HCT116 (cell line): ENCODE measurements at regions not wholly inside any gene's neighbourhood (a gene's known extent, or its start where the extent isn't known, plus 50 kb on each side); places are given as distances from the start of the nearest gene placed in this dataset.

Experiments
- ATAC-seq: fragments of 200-7000 bp; cut with Tn5 transposase; 2 replicates; pipeline ENCODE4 v1.9.1; 2020; ENCODE audit warnings: mild to moderate bottlenecking, moderate library complexity
- BruUV-seq: library from RNA; stranded (reverse); fragments of 400-500 nt; replicated peaks from 2 replicates; lab custom pipeline; 2021; lab: Mats Ljungman, UMichigan
- CTCF ChIA-PET: fragments of 300-600 bp; sonication (Branson Sonifier 250); formaldehyde crosslinking; loops from one replicate; lab custom pipeline; 2021; ENCODE audit warnings: antibody characterized with exemption; lab: Charles Lee
- POLR2A ChIA-PET: fragments of 300-600, 350-600 bp; sonication (Branson Sonifier 250); formaldehyde crosslinking; loops from one replicate; lab custom pipeline; 2021; ENCODE audit warnings: antibody characterized with exemption; lab: Charles Lee
- RAD21 ChIA-PET, 2 experiments: fragments of 300-600 bp; sonication (Branson Sonifier 250); formaldehyde crosslinking; loops; one replicate each; lab custom pipeline; 2023; ENCODE audit warnings: low total read pairs in 2 of 2; ENCODE audit not compliant: uncharacterized antibody in 2 of 2, unreplicated experiment in 2 of 2, low non-redundant PET in 1 of 2; lab: Charles Lee
- DNase-seq: peaks from one replicate; pipeline ENCODE4 v3.0.0-alpha.2; 2010; ENCODE audit warnings: low read depth, low spot score
- H2AFZ ChIP-seq: fragments of 200-600 bp; shearing (Covaris generic), sonication (generic); 2 replicates; pipeline ENCODE4 v1.6.1; 2017; ENCODE audit warnings: low read depth, mixed run types, mixed read lengths, antibody characterized with exemption, low read length; ENCODE audit not compliant: poor library complexity, severe bottlenecking
- H3K27ac ChIP-seq: 2 replicates; pipeline ENCODE4 v1.5.1; 2012; ENCODE audit warnings: low read depth, low read length
- H3K27me3 ChIP-seq: fragments of 200-600 bp; sonication (generic); 2 replicates; pipeline ENCODE4 v1.6.1; 2016; ENCODE audit warnings: mixed run types, low read length, mixed read lengths; ENCODE audit not compliant: insufficient read depth
- H3K36me3 ChIP-seq, 2 experiments: fragments of 200-500 bp in 1 of 2; fragments of 200-600 bp in 1 of 2; sonication (Bioruptor generic) in 1 of 2; sonication (generic) in 1 of 2; 2 replicates each; pipeline versions ENCODE4 v1.5.1 to v1.6.1; 2014 to 2016; ENCODE audit warnings: low read length in 2 of 2, inconsistent platforms in 1 of 2, mixed read lengths in 1 of 2, mixed run types in 1 of 2; ENCODE audit not compliant: insufficient read depth in 2 of 2, control insufficient read depth in 1 of 2
- H3K4me1 ChIP-seq, 2 experiments: fragments of 200-600 bp in 1 of 2; sonication (generic) in 1 of 2; 2 replicates each; pipeline versions ENCODE4 v1.5.1 to v1.6.1; 2012 to 2017; ENCODE audit warnings: low read length in 2 of 2, inconsistent platforms in 1 of 2, mild to moderate bottlenecking in 1 of 2, mixed read lengths in 1 of 2, mixed run types in 1 of 2, moderate library complexity in 1 of 2; ENCODE audit not compliant: insufficient read depth in 2 of 2, control insufficient read depth in 1 of 2
- H3K4me2 ChIP-seq: fragments of 200-600 bp; sonication (generic); 2 replicates; pipeline ENCODE4 v1.6.1; 2017; ENCODE audit warnings: mixed run types, low read length, mixed read lengths
- H3K4me3 ChIP-seq, 2 experiments: fragments of 200-600 bp in 1 of 2; sonication (generic) in 1 of 2; replicated peaks in 1 of 2; 2 replicates each; pipeline ENCODE4 v1.5.1; 2011 to 2016; ENCODE audit warnings: low read length in 2 of 2, control low read depth in 1 of 2, low read depth in 1 of 2, mild to moderate bottlenecking in 1 of 2, mixed read lengths in 1 of 2, mixed run types in 1 of 2
- H3K79me2 ChIP-seq: fragments of 200-600 bp; sonication (generic); 2 replicates; pipeline ENCODE4 v1.6.1; 2017; ENCODE audit warnings: mild to moderate bottlenecking, mixed run types, low read length, moderate library complexity, mixed read lengths; ENCODE audit not compliant: insufficient read depth
- H3K9ac ChIP-seq: fragments of 200-600 bp; sonication (generic); 2 replicates; pipeline ENCODE4 v1.6.1; 2016; ENCODE audit warnings: low read length, mixed read lengths
- H3K9me2 ChIP-seq: fragments of 200-600 bp; sonication (generic), shearing (Covaris generic); 2 replicates; pipeline ENCODE4 v1.6.1; 2017; ENCODE audit warnings: mixed run types, mild to moderate bottlenecking, moderate library complexity; ENCODE audit not compliant: insufficient read depth
- H3K9me3 ChIP-seq, 2 experiments: fragments of 200-500 bp in 1 of 2; fragments of 200-600 bp in 1 of 2; sonication (Bioruptor generic) in 1 of 2; sonication (generic) in 1 of 2; 2 replicates each; pipeline ENCODE4 v1.6.1; 2014 to 2017; ENCODE audit warnings: low read length in 2 of 2, mixed read lengths in 2 of 2, inconsistent platforms in 1 of 2, low read depth in 1 of 2, mild to moderate bottlenecking in 1 of 2, mixed run types in 1 of 2, moderate library complexity in 1 of 2; ENCODE audit not compliant: control insufficient read depth in 1 of 2, insufficient read depth in 1 of 2
- H4K20me1 ChIP-seq: fragments of 200-600 bp; sonication (generic), shearing (Covaris generic); 2 replicates; pipeline ENCODE4 v1.6.1; 2017; ENCODE audit warnings: mixed run types, mild to moderate bottlenecking, moderate library complexity; ENCODE audit not compliant: insufficient read depth
- ATF3 ChIP-seq: IDR thresholded peaks from 2 replicates; pipeline ENCODE4 v1.6.1; 2012
- CBX3 ChIP-seq: IDR thresholded peaks from 2 replicates; pipeline ENCODE4 v1.6.1; 2012; ENCODE audit warnings: low read depth
- CEBPB ChIP-seq: IDR thresholded peaks from 2 replicates; pipeline ENCODE4 v1.6.1; 2012; ENCODE audit warnings: low read depth
- EZH2 ChIP-seq: fragments of 200-600 bp; sonication (generic); IDR thresholded peaks from 2 replicates; pipeline ENCODE4 v1.6.1; 2017; ENCODE audit warnings: antibody characterized with exemption, mixed run types
- EZH2phosphoT487 ChIP-seq: fragments of 200-600 bp; IDR thresholded peaks from 2 replicates; pipeline ENCODE4 v1.6.1; 2018; ENCODE audit warnings: antibody characterized with exemption, borderline replicate concordance
- FOSL1 ChIP-seq: IDR thresholded peaks from 2 replicates; pipeline ENCODE4 v1.6.1; 2012; ENCODE audit warnings: low read depth
- JUND ChIP-seq: IDR thresholded peaks from 2 replicates; pipeline ENCODE4 v1.6.1; 2012
- POLR2A ChIP-seq: IDR thresholded peaks from 2 replicates; pipeline ENCODE4 v1.7.0; 2011; ENCODE audit warnings: borderline replicate concordance; ENCODE audit not compliant: insufficient read depth, insufficient read length; ENCODE audit errors: extremely low read depth
- POLR2AphosphoS5 ChIP-seq: IDR thresholded peaks from 2 replicates; pipeline ENCODE4 v1.6.1; 2011; ENCODE audit warnings: mild to moderate bottlenecking, low read depth, low read length, moderate library complexity
- TCF7L2 ChIP-seq: IDR thresholded peaks from 2 replicates; pipeline ENCODE4 v1.7.0; 2011; ENCODE audit warnings: borderline replicate concordance, inconsistent platforms; ENCODE audit not compliant: insufficient read depth, insufficient read length; ENCODE audit errors: extremely low read depth
- YY1 ChIP-seq: IDR thresholded peaks from 2 replicates; pipeline ENCODE4 v1.6.1; 2011; ENCODE audit warnings: low read length, low read depth, moderate library complexity, mild to moderate bottlenecking; ENCODE audit not compliant: insufficient replicate concordance; ENCODE audit errors: extremely low read depth
- ZFX ChIP-seq: fragments of 450-650 bp; IDR thresholded peaks from 2 replicates; pipeline ENCODE4 v1.6.1; 2017
- ZNF274 ChIP-seq: fragments of 200-500 bp; sonication (Bioruptor generic); IDR thresholded peaks from 2 replicates; pipeline ENCODE4 v1.6.1; 2014; ENCODE audit warnings: mild to moderate bottlenecking, low read depth, low read length, inconsistent platforms
- intact Hi-C: fragments of 100-400 bp; cut with micrococcal nuclease; formaldehyde crosslinking; loops from 2 replicates; pipeline ENCODE4 v1.10.0; 2022

DNA sequence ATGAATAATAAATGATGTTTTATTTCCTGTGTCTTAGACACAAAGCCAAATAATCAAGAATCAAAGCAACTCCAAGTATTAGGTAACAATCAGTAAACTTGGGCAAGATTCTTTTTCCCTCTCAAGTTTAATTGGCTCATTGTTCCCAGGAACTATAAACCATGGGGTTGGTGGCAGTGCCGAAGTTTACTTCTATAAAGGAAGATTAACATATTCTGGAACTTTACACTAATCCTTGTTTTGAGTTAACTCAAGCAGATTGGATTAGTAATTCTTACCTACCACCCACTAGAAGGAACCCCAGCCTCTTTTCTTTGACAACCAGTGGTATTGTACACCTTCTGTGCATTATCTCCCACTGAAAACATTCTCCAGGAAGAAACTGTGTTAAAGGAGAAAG lies 197.1 kb downstream of the EXOC5 start:
- Histone ChIP-seq H3K9ac (no peak overlapping the region), H3K4me2 (no peak overlapping the region), H3K9me2 (no peaks in the 10 kb centered on the region), H3K27me3 (peaks cover 25% of the 10 kb centered on the region), H3K4me1 (no peaks in the 10 kb centered on the region), H3K79me2 (no peaks in the 10 kb centered on the region), H3K27ac (no peak overlapping the region), H3K9me3 (no peaks in the 10 kb centered on the region), H3K36me3 (no peaks in the 10 kb centered on the region), H4K20me1 (no peaks in the 10 kb centered on the region), H2AFZ (no peak overlapping the region), H3K4me3 (no peak overlapping the region)
- TF ChIP-seq YY1 (no peak), POLR2A (no peak), ZNF274 (no peak), ZFX (no peak), ATF3 (no peak), TCF7L2 (no peak), POLR2AphosphoS5 (no peak), EZH2phosphoT487 (no peak), CBX3 (no peak), FOSL1 (no peak), CEBPB (no peak), EZH2 (no peak)
- ATAC-seq (no peak), DNase-seq (no peak)
- ChIA-PET CTCF (no interaction called here), RAD21 (no interaction called here), POLR2A (interaction anchor here (0.7 kb wide), 1 partner anchor 507 kb away, joined by 3 read pairs; no protein-coding TSS in a partner anchor)
- intact Hi-C loops: no loop called here
- BruUV-seq: no TSS peak

- Histone ChIP-seq H3K27me3 (peaks cover 12% of the 10 kb centered on the region), H3K36me3 (no peaks in the 10 kb centered on the region), H3K27ac (no peak overlapping the region), H4K20me1 (no peaks in the 10 kb centered on the region), H3K9ac (no peak overlapping the region), H3K9me2 (no peaks in the 10 kb centered on the region), H3K4me2 (no peak overlapping the region), H3K79me2 (no peaks in the 10 kb centered on the region), H3K9me3 (no peaks in the 10 kb centered on the region), H2AFZ (no peak overlapping the region), H3K4me3 (no peak overlapping the region), H3K4me1 (no peaks in the 10 kb centered on the region)
- no peak for ATAC-seq
- TF ChIP-seq JUND (no peak), YY1 (no peak)
- DNase-seq: no peak
- BruUV-seq: no TSS peak
- ChIA-PET CTCF (interaction anchor here (0.7 kb wide), 1 partner anchor 231 kb away, joined by 3 read pairs; no protein-coding TSS in a partner anchor), RAD21 (no interaction called here), POLR2A (no interaction called here)
- intact Hi-C loops: loop anchor here (5.0 kb wide), 2 partner anchors 113 to 512 kb away; no protein-coding TSS in a partner anchor
These were observed 199.0 kb downstream of the EXOC5 start for GRCh38 chr14:57069702-57070101.
